SK-N-SH treated with all-trans-retinoic acid at 6 μM for 48 hours (cell line): ENCODE measurements at regions not wholly inside any gene's neighbourhood (a gene's known extent, or its start where the extent isn't known, plus 50 kb on each side); places are given as distances from the start of the nearest gene placed in this dataset.

ENCODE experiments used
- ESRRG ChIP-seq: fragments of 250-450 bp; sonication (Bioruptor Pico); IDR thresholded peaks from 2 replicates; pipeline ENCODE4 v1.6.1; 2021; ENCODE audit warnings: mild to moderate bottlenecking
- GLIS3 ChIP-seq: fragments of 250-450 bp; sonication (Bioruptor Pico); IDR thresholded peaks from 2 replicates; pipeline ENCODE4 v1.5.0; 2020; ENCODE audit warnings: mild to moderate bottlenecking, moderate library complexity
- PATZ1 ChIP-seq: fragments of 250-450 bp; sonication (Bioruptor Pico); IDR thresholded peaks from 2 replicates; pipeline ENCODE4 v1.8.0; 2020; ENCODE audit warnings: mild to moderate bottlenecking, moderate library complexity, borderline replicate concordance
- TCF4 ChIP-seq: fragments of 250-450 bp; sonication (Bioruptor Pico); IDR thresholded peaks from 2 replicates; pipeline ENCODE4 v1.8.0; 2021; ENCODE audit warnings: mild to moderate bottlenecking, moderate library complexity, borderline replicate concordance
- TOX ChIP-seq: fragments of 250-450 bp; sonication (Bioruptor Pico); IDR thresholded peaks from 2 replicates; pipeline ENCODE4 v1.8.0; 2021; ENCODE audit warnings: mild to moderate bottlenecking, moderate library complexity, borderline replicate concordance
- ZC3H10 ChIP-seq: fragments of 250-450 bp; sonication (Bioruptor Pico); IDR thresholded peaks from 2 replicates; pipeline ENCODE4 v1.5.1; 2021; ENCODE audit warnings: mild to moderate bottlenecking, moderate library complexity

DNA sequence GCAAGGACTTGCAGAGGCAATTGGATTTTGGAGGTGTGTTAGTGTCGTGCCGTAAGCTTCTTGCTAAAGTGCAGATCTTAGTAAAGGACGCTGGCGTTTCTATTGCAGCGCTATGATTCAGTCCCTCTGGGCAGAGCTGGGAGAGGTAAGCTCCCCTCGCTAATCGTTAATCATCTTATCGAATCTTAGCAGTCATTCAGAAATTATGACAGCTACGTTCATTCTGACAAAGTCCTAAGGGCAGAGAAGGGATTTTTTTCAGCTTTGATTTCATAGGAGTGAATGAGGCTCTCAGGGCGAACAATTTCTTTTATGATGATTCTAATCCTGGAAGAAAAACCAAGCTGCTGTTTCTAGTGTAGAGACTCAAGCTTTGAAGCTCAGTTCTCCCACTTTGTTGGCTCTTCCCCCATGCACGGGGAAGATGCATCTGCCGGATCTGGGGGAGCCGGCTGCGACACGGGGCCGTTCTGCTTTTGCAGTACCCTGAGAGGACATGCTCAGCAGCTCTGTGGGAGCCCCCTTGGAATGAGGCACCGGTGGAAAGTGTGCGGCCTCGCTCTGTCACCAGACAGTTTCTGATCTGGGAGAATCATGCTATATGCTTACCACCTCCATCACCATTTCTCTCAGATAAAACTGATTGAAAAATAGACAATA is 79.1 kb upstream of the SLC22A23 start:
- TF ChIP-seq ESRRG (CRISPR knock-in tag) (no peak), TOX (CRISPR knock-in tag) (no peak), TCF4 (CRISPR knock-in tag) (no peak), ZC3H10 (CRISPR knock-in tag) (no peak), GLIS3 (no peak), PATZ1 (CRISPR knock-in tag) (no peak)
